ENCODE measurements at regions not wholly inside any gene's neighbourhood (a gene's known extent, or its start where the extent isn't known, plus 50 kb on each side); places are given as distances from the start of the nearest gene placed in this dataset.

- TF ChIP-seq CTCF (IDR thresholded peaks at IDR 0.05) (no peak), POLR2A (IDR thresholded peaks at IDR 0.05) (no peak)
Observed at GRCh38 chr3:75232216-75232615, 431.9 kb upstream of the FRG2C start.

All from right lobe of liver (tissue), 4 donors.